ENCODE measurements at regions not wholly inside any gene's neighbourhood (a gene's known extent, or its start where the extent isn't known, plus 50 kb on each side); places are given as distances from the start of the nearest gene placed in this dataset.

DNA sequence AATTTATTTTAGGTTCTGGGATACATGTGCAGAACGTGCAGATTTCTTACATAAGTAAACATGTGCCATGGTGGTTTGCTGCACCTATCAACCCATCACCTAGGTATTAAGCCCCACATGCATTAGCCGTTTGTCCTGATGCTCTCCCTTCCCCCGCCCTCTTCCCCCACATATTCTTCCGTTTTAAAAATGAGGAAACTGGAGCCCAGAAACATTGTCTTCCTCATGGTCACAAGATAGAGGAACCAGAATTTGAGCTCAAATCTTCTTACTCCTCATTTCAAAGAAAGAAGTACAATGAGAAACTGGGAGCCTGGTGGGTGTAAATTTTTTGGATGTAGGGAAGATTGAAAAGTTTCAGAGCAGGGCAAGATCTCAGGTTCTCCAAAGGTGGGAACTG is 56.1 kb upstream of the USP3 start:
- TF ChIP-seq, protein P1, sequence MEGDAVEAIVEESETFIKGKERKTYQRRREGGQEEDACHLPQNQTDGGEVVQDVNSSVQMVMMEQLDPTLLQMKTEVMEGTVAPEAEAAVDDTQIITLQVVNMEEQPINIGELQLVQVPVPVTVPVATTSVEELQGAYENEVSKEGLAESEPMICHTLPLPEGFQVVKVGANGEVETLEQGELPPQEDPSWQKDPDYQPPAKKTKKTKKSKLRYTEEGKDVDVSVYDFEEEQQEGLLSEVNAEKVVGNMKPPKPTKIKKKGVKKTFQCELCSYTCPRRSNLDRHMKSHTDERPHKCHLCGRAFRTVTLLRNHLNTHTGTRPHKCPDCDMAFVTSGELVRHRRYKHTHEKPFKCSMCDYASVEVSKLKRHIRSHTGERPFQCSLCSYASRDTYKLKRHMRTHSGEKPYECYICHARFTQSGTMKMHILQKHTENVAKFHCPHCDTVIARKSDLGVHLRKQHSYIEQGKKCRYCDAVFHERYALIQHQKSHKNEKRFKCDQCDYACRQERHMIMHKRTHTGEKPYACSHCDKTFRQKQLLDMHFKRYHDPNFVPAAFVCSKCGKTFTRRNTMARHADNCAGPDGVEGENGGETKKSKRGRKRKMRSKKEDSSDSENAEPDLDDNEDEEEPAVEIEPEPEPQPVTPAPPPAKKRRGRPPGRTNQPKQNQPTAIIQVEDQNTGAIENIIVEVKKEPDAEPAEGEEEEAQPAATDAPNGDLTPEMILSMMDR (IDR thresholded peaks at IDR 0.05), result no peak
- TF ChIP-seq POLR2A (IDR thresholded peaks at IDR 0.05), result no peak
- TF ChIP-seq EP300 (IDR thresholded peaks at IDR 0.05), result no peak
